Hepatocyte (in vitro differentiated cells): ENCODE measurements at regions not wholly inside any gene's neighbourhood (a gene's known extent, or its start where the extent isn't known, plus 50 kb on each side); places are given as distances from the start of the nearest gene placed in this dataset.
"Not testable (repeated sequence)": the region's sequence is repeated elsewhere in the genome, so short reads cannot be mapped to it uniquely, and the experiment has no call there.

Experiments used
- DNase-seq: peaks from one replicate; pipeline ENCODE4 v3.0.0-alpha.2; 2016; ENCODE audit warnings: low spot score
- H2AFZ ChIP-seq: fragments of 200-600 bp; sonication (generic); 2 replicates; pipeline ENCODE4 v1.6.0; 2016; ENCODE audit warnings: antibody characterized with exemption, mild to moderate bottlenecking
- H3K27ac ChIP-seq: fragments of 200-600 bp; sonication (generic); 2 replicates; pipeline ENCODE4 v1.5.1; 2016; ENCODE audit warnings: mild to moderate bottlenecking
- H3K27me3 ChIP-seq: fragments of 200-600 bp; sonication (generic); 2 replicates; pipeline ENCODE4 v1.6.1; 2016
- H3K36me3 ChIP-seq: fragments of 200-600 bp; sonication (generic); replicated peaks from 2 replicates; pipeline ENCODE4 v1.5.1; 2016; ENCODE audit warnings: low read depth; ENCODE audit not compliant: insufficient read depth
- H3K4me1 ChIP-seq: fragments of 200-600 bp; sonication (generic); 2 replicates; pipeline ENCODE4 v1.5.1; 2016; ENCODE audit warnings: mild to moderate bottlenecking, moderate library complexity; ENCODE audit not compliant: insufficient read depth
- H3K4me2 ChIP-seq: fragments of 200-600 bp; sonication (generic); 2 replicates; pipeline ENCODE4 v1.6.0; 2016
- H3K4me3 ChIP-seq: fragments of 200-600 bp; sonication (generic); 2 replicates; pipeline ENCODE4 v1.5.1; 2016; ENCODE audit warnings: mild to moderate bottlenecking
- H3K79me2 ChIP-seq: fragments of 200-600 bp; sonication (generic); 2 replicates; pipeline ENCODE4 v1.6.0; 2017; ENCODE audit warnings: mild to moderate bottlenecking
- H3K9me2 ChIP-seq: fragments of 200-600 bp; sonication (generic); replicated peaks from 2 replicates; pipeline ENCODE4 v1.6.0; 2017; ENCODE audit warnings: mild to moderate bottlenecking; ENCODE audit not compliant: insufficient read depth
- H3K9me3 ChIP-seq: fragments of 200-600 bp; sonication (generic); 2 replicates; pipeline ENCODE4 v1.5.1; 2016; ENCODE audit warnings: low read depth, mild to moderate bottlenecking
- H4K20me1 ChIP-seq: fragments of 200-600 bp; sonication (generic); 2 replicates; pipeline ENCODE4 v1.6.0; 2016; ENCODE audit warnings: mild to moderate bottlenecking; ENCODE audit not compliant: insufficient read depth, poor library complexity, severe bottlenecking
- CTCF ChIP-seq: fragments of 200-600 bp; sonication (generic); IDR thresholded peaks from 2 replicates; pipeline ENCODE4 v1.5.1; 2016; ENCODE audit warnings: antibody characterized with exemption, mild to moderate bottlenecking; ENCODE audit not compliant: poor library complexity
- EZH2 ChIP-seq: fragments of 200-600 bp; sonication (generic); IDR thresholded peaks from 2 replicates; pipeline ENCODE4 v1.6.1; 2016; ENCODE audit warnings: antibody characterized with exemption, mild to moderate bottlenecking, borderline replicate concordance
- EZH2phosphoT487 ChIP-seq: fragments of 200-600 bp; sonication (generic); IDR thresholded peaks from one replicate; pipeline ENCODE4 v1.6.1; 2018; ENCODE audit warnings: antibody characterized with exemption, mild to moderate bottlenecking, low read depth, moderate library complexity; ENCODE audit not compliant: unreplicated experiment, severe bottlenecking
- WGBS: methylation state at CpG from one replicate; pipeline ENCODE4 v1.1.6; 2016; ENCODE audit warnings: low lambda C conversion rate; ENCODE audit errors: missing lambda C conversion rate; 5-methylcytosine and 5-hydroxymethylcytosine counted together

GRCh38 chr2:134031539-134031938, 222.3 kb upstream of the MGAT5 start:
- TF ChIP-seq EZH2, result no peak
- no peak for TF ChIP-seq EZH2phosphoT487
- TF ChIP-seq CTCF, result no peak
- Histone ChIP-seq H3K9me2 (no peaks in the 10 kb centered on the region), H3K27ac (no peak overlapping the region), H3K27me3 (no peaks in the 10 kb centered on the region), H3K36me3 (no peaks in the 10 kb centered on the region), H3K4me2 (no peak overlapping the region), H3K79me2 (no peaks in the 10 kb centered on the region), H4K20me1 (no peaks in the 10 kb centered on the region), H3K4me3 (no peak overlapping the region), H3K9me3 (no peaks in the 10 kb centered on the region), H3K4me1 (no peaks in the 10 kb centered on the region), H2AFZ (no peak overlapping the region)
- WGBS, result 91% methylated on average over 6 of the region's 6 CpGs
- DNase-seq, result no peak

- no peaks in the 10 kb centered on the region for H3K36me3 ChIP-seq
- H3K9me3 ChIP-seq, result no peaks in the 10 kb centered on the region
- no peak overlapping the region for H3K4me2 ChIP-seq
- H4K20me1 ChIP-seq, result no peaks in the 10 kb centered on the region
- no peaks in the 10 kb centered on the region for H3K27me3 ChIP-seq
- TF ChIP-seq CTCF (no peak), EZH2phosphoT487 (no peak), EZH2 (no peak)
- H3K4me3 ChIP-seq, result no peak overlapping the region
- no peak overlapping the region for H3K27ac ChIP-seq
- H2AFZ ChIP-seq, result no peak overlapping the region
- H3K79me2 ChIP-seq, result no peaks in the 10 kb centered on the region
- H3K4me1 ChIP-seq, result no peaks in the 10 kb centered on the region
- no peaks in the 10 kb centered on the region for H3K9me2 ChIP-seq
- 77% methylated on average over 5 of the region's 5 CpGs for WGBS
- no peak for DNase-seq
Measured at GRCh38 chr2:134035605-134036370, 218.1 kb upstream of the MGAT5 start.

- 83% methylated on average over 1 of the region's 1 CpG for WGBS
- no peaks in the 10 kb centered on the region for H3K9me2 ChIP-seq
- no peaks in the 10 kb centered on the region for H3K9me3 ChIP-seq
- TF ChIP-seq EZH2phosphoT487 (no peak), CTCF (no peak), EZH2 (no peak)
- no peaks in the 10 kb centered on the region for H3K36me3 ChIP-seq
- no peak overlapping the region for H3K4me3 ChIP-seq
- no peaks in the 10 kb centered on the region for H3K4me1 ChIP-seq
- no peak overlapping the region for H3K4me2 ChIP-seq
- DNase-seq, result no peak
- no peaks in the 10 kb centered on the region for H3K27me3 ChIP-seq
- no peak overlapping the region for H3K27ac ChIP-seq
- no peak overlapping the region for H2AFZ ChIP-seq
- no peaks in the 10 kb centered on the region for H4K20me1 ChIP-seq
- H3K79me2 ChIP-seq, result no peaks in the 10 kb centered on the region
Measured at GRCh38 chr2:134039912-134040581, 213.8 kb upstream of the MGAT5 start.

- H3K36me3 ChIP-seq, H3K9me2 ChIP-seq, H2AFZ ChIP-seq, DNase-seq, H3K9me3 ChIP-seq, H3K27ac ChIP-seq, H3K4me1 ChIP-seq, H3K4me3 ChIP-seq, H3K27me3 ChIP-seq, H3K4me2 ChIP-seq, H3K79me2 ChIP-seq, H4K20me1 ChIP-seq: not testable (repeated sequence)
- 83% methylated on average over 4 of the region's 4 CpGs for WGBS
Measured at GRCh38 chr2:134040626-134041172, 213.2 kb upstream of the MGAT5 start.
